Stimulated activated CD8-positive, alpha-beta memory T cell treated with anti-CD3 and anti-CD28 coated beads, Interleukin-15, amount 100 ng/mL, for 48 hours (primary cell): ENCODE measurements at regions not wholly inside any gene's neighbourhood (a gene's known extent, or its start where the extent isn't known, plus 50 kb on each side); places are given as distances from the start of the nearest gene placed in this dataset.

Source experiments
- DNase-seq, 2 donors: peaks; one replicate each; pipeline ENCODE4 v3.0.0-alpha.2; 2020; ENCODE audit warnings: low read depth in 2 of 2

DNA sequence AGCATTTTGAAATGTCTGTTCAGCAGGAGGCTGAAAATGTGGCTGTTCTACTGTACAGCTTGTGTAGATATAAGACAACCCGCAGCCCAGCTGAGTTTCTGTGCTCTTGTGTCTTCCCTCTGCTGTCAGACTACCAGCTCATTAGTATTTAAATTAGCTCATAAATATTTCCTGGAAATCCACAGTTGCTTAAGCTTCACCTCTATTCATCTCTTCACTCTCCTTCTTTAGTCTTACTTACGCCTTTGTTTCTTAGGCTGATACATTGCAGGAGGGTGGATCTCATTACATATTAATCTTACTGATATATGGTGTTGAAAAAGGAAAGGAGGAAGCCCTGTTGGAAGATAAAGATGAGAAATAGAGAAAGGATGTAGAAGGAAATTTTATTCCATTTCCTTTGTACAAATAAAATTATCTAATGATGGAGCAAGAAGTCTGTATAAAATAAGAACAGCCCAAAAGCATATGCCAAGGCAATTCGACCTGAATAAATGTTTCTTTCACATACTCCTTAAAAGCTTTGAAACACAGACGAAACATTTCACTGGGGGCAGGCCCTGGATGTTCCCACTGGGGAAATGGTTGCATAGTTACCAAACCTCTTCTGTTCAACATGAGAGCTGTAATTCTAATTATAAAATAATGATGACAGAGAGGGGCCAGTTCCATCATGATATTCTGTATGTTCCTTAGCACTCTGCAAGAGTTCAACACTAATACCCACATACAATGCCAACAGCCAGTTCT, 111.8 kb upstream of the APC start:
- no peak for DNase-seq

DNA sequence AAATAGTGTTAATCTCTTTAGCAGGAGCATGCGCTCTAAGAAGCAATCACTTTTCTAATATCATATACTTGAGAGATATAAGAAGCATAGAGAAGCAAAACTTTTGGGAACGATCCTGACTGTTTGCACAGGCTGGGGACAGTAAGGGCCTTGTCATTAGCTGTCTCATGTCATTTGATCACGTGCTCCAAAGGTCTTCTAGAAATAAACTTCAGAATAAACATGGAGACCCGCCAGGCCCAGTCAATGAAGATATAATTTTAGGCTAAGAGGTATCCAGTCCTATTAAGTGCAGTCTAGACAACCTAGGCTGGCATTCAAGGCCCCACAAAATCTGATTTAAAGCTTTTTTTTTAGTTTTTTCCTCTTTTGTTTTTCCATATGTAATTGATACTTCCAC, 111.0 kb upstream of the APC start:
- no peak for DNase-seq

DNA sequence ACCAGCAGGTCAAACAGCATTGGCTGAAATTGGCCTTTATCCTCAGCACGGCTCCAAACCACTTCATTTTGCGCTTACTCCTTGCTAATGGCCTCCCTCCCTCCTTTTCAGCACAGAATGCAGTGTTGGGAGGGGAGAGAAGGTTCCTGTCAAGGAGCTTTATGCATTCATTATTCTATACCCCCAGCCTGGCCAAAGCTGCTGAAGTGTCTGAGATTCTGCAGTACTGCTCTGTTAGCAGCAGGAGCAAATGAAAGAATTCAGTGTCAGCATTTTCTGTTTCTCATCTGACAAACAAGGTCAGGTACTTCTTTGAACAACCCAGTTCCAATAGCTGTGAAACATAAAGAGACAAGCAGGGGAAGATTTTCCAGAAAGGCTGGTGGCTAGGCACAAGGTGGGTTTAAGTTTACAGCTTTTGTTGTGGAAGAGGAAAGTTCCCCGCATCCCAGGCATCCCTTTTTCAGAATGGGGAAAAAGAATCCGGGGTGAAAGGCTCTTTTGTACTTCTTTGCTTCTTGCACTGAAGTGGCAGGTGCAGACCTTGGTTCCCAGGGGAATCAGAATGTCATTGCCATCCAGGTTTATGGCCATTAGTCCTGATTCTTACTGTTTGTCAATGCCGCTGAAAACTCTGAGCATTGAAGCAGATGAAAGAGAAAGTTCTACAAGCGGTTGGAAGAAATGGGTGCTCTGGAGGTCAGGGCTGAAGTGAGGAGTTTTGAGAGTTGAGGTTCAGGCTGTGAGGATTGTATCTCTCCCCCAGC, 109.3 kb upstream of the APC start:
- DNase-seq: no peak

DNA sequence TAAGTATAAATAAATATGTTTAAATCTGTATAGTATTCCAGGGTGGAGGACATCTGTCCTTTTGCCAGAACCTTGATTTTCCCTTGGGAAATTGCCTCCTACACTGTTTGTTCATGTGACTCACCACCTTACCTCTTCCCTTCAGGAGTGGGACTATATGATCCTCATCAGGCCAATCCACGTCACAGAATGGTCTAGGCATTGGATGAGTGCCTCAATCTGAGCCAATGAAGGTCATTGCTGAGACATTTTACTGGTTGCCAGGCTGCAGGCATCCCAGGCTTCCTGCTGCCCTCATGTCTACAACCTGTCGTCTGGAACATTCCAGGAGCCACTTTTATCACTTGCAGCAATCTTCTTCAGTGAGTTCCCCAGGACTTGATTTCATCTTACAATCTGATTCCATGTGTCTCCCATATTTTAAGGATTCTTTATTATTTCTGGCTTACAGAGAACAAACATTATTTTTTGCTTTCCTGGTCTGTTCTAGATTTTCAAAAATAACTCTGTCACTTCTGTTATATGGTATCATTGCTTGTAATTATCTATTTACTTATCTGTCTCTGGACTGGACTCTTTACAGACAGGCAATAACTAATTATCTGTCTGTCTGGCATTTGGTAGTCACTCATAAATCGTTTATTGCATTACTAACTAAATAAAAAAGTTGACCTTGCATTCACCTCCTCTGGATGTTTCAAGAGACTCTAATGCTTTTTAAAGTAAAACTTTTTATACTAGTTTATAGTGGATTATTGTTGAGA, 107.3 kb upstream of the APC start:
- DNase-seq: no peak

DNA sequence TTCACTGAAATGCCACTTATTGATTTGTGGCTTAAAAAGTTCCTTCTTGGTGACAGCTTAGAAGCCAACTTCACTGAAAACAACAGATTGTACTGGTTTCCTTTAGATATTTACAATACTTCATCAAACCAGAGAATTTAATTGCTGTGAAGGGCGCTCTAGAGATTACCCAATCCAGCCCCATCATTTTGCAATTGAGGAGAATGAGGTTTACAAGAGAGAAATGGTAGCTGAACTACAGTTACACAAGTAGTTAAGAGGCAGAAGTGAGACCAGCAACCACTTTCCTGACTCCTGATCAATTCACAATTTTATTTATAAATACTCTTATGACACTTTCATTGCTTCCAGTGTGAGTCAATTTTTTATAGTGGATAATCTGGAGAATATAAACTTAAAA, 103.5 kb upstream of the APC start:
- no peak for DNase-seq

DNA sequence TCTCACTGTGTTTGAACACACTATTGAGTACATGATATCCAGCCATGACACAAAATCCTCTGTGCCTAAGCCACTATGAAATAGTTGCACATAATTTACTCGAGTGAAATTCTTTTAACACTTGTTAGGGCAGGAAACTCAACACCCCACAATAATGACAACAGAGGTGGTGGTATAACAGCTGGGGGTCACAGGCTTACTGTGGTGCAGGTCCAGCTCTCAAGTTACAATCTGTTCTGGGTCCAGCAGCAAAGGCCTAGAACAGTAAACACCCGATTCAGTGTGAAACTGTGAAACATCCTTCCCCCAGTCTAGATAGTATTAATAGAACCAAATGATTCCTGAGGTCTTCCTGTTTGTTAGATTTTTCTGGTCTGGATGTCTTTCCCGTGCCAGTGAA, 102.9 kb upstream of the APC start:
- DNase-seq: no peak

DNA sequence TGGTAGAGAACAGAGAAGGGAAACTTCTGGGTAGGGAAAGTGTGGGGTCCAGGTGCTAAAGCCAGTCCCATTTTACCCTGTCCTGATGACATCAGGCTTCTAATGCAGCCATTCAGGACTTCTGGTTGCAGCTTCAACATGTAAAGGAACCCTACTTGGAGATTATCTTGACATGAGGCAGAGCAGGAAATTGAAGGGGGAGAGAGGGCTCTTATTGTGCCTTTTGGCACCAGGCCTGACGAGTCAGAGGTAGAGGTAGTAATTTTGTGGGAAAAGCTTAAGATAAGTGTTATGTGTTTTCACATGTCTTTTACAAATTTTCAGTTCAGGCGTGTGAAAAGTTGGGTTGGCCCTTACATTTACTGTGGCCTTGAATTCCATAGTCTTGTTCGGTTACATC, 102.4 kb upstream of the APC start:
- DNase-seq: no peak

DNA sequence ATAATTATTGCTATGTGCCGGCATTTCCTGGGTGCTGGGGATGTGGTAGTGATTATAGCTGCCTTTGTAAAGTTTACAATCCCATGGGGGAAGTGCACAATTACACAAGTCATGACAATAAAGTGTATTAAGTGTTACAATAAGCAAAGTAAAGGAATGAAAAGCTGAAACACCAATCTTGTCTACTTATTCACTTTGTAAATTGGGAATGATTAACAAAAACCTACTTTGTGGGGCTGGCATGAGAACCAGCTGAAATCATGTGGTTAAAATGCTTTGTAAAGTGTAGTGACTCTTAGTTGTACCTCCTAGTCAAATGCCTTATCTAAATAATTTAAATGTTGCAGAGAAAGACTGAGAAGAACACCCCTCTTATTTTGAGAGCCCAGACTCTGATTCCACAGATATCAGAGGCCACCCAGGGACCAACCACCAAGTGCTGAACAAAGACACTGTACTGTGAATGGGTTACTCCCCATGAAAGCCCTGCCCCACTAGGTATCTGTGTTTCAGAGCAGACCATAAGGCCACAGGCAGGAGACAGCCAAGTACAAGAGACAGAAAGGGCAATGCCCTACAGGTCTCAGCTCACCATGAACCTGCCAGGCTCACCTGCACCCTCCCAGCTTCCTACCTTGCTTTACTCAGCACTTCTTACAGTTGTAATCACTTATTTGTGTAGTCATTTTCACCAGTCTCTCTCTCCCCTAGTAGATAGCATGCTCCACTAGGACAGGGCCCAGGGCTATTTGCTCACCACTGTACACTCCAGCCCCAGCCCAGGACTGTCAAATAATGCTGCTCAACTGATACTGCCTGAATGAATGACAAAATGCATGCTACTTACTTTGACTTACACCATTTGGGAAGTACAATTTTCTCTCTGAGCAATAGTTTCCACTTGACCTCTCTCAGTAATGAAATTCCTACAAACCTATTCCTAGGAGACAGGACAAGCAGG, 101.6 kb upstream of the APC start:
- no peak for DNase-seq

DNA sequence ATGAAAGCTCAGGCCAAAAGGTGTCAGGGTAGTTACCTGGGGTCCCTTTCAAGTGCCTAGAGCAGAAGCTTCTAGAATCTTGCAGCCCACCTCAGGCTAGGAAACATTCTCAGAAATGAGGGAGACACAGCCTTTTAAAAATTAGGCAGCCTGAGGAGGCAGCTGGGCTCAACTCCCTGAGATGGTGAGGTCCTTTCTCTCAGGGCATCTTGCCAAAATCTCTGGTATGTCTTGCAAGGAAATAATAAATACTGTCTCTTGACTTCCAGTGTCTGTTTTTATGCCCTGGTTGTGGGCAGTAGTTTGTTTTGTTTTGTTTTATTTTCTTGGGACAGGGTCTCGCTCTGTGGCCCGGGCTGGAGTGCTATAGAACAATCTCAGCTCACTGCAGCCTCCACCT, 100.9 kb upstream of the APC start:
- no peak for DNase-seq

DNA sequence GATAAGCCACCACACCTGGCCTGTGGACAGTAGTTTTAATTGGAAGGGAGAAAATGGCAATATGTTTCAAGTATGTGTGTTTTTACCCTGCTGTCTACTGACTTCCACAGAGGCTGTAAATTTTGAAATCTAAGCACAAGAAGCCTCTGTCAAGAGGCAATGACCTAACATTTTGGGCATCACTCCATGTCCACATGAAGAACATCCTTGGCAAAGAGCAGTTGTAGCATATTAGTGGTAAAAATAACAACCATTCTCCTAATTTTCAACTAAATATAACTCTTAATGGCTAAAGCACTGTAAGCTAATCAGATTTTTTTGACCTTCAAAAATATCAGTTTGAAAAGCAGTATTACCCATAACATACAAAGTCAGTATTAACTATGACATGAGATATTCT, 100.3 kb upstream of the APC start:
- no peak for DNase-seq

DNA sequence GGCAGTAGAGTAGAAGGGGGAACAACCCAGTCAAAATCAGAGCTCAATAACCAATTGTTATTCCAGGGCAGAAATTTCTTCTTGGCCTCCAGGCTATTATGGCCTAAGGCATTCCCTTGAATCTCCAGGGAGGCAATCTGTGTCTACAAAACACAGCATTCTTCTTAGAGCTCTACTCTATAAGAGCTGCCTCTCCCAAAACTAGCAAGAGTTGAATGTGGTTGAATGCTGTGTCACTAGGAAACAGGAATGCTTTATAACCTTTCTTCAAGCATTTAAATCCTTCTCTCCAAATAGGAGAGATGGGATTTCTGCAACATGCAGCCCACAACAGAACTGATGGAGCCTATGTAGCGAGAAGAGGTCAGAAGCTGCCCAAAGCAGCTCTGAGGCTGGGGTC, 97.1 kb upstream of the APC start:
- no peak for DNase-seq

DNA sequence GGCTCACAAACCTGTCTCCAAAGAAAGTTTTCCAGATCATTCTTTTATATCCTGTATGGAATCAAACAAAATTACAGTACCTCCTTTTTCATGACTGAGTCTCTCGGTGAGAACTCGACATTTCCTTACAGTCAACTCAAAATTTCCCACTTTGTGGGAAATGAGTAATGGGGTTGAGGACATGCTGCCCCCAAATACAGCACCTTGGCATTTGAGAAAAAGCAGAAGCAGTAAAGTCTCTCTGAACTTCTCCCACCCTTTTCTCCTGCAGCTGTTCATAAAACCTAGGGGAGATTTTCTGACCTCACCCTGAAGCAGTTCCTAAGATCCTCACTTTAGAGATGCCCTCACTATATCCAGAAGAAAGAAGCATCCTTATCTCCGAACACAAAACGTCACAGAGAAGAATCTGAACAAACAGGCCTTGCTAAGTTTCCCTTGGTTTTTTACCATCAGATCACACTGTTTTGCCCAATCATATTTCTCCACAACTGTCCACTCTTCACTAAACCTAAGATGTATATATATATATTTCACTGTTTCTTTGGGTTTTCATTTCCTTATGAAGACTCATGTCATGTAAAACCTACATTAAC, 96.1 kb upstream of the APC start:
- DNase-seq: no peak

DNA sequence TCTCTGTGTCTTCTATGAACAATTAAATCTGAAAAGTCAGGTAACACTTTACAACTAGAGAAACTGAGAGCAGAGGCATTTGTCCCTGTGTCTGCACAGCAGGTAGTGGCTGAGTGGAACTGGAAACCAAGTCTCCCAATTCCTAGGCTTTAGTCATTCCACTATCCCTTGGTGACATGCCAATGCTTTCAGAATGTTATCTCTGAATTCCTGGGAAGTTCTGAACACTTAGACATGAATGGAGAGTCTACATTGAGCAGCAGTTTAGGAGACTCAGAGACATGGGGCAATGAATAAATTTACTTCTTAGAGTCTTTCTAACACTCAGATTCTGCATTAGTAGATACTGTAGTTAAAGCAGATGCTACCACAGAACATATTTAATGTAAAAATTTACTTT, 94.8 kb upstream of the APC start:
- DNase-seq: no peak

DNA sequence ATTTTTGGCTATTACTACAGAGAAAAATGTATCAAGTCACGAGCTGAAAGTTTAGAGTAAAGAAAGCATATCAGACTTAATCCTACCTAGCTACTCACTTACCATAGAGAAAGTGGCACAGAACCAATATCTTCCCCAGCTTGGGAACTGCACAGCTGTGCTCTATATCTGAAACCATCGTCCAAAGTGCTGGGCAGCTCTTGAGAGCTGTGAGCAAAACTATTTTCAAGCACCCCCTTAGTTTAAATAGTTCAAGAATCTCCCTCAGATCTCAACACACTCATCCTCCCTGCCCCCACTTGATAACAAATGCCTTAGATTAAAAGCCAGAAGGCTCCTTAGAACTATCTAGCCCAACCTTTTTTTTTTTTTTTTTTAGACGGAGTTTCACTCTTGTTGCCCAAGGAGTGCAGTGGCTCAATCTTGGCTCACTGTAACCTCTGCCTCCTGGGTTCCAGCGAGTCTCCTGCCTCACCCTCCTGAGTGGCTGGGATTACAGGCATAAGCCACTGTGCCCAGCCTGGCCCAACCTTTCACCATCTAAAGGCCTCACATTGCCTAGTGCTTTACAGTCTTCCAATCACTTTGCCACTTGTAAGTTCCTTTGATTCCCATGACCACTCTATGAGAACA, 94.2 kb upstream of the APC start:
- DNase-seq: no peak

DNA sequence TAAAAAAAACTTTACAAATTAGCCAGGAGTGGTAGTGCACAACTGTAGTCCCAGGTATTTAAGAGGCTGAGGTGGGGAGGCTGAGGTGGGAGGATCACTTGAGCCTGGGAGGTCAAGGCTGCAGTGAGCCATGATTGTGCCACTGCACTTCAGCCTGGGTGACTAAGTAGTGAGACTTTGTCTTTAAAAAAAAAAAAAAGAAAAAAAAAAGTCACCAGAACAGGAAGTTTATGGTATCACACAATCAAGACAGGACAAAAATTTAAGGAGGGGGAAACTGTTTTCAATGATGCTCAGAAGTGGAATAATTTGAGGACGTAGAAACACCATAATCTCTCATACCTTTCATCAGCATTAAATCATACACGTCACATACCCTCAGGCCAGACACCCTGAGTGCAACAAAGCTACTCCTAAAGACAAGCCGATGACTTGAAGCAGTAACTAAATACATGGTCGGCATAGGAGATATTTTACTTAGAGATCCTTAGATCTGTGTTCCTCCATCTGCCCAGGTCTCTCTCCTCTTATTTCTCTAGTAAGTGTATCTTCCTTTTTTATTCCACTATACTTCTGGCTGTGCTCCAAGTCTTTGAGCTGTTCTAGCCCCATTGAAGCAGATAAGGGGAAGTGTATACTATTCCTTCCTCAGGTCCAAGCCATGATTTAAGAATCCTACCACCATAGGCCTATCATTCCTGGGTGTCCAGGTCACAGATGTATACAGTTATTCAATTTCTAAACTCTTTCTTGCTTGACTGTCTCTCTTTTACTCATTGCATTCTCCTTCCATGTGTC, 91.3 kb upstream of the APC start:
- no peak for DNase-seq

DNA sequence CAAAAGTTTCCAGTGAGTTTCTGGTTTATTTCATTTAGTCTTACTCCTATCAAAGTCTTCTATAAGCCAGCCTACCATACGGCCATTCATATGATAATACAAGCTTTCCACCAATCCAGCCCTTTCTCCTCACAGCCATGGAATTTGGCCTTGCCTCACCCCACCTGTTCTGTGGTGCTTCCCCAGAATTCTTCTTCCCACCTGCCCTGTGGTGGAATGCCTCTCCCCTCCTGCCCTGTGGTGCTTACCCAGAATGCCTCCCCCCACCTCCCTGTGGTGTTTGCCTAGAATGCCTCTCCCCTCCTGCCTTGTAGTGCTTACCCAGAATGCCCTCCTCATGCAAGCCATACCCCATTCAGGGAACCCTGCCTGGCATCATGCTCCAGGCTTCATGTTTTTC, 90.3 kb upstream of the APC start:
- no peak for DNase-seq

DNA sequence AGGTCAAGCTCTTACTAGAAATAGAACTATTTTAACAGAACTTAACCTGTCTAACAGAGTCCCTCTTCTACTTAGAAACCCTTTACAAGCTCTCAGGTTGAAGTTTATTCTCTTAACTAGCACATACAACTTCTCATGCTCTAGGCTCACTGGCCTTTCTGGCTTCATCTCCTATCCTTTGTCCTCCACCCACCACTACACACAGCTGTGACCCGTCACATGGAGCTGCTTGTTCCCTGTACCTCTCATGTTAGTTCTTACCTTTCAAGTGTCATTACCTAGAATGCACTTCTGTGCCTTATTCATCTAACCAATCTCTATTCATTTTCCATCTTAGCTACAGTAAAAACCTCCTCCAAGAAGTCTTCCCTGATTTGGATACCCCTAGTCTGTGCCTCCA, 89.4 kb upstream of the APC start:
- DNase-seq: no peak

DNA sequence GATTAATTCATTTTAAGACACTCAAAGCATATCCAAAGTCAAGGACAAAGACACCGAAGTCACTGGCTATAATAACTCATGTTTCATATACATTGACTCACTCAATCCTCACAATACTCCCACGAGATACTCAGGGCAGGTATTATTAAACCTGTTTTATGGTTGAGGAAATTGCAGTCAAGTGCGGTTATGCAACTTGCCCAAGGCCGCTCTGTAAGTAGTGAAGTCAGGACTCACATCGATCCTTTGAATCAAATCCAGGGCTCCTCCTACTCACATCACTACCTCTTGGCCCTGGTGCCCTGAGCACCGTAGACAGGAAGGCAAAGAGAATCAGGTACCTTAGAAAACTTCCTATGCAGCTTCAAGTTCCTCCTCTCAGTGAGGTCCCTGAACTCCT, 87.8 kb upstream of the APC start:
- no peak for DNase-seq

DNA sequence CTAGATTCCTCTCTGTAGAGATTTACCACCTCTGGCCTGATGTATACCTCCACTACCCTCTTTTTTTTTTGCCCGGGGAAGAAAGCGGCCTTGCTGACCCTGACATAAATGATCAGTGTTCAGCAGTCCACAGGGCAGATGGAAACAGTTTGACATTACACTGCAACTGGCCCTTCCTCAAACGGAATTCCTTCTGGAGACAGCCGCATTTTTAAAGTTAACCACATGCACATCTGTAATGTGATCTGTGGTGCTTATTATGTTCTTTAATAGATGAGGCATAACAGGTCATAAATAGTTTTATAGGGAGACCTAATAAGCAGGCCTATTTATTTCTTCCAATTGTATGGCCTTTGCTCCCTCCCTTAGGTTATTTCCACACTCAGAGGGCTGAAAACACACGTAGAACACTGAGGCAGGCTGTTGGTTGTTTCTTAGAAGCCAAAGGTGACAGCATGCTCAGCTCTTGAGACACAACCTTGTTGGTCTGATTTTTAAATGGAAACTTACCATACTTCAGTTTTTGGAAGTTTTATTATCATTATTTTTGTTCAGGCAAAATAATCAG, 84.0 kb upstream of the APC start:
- DNase-seq: no peak

DNA sequence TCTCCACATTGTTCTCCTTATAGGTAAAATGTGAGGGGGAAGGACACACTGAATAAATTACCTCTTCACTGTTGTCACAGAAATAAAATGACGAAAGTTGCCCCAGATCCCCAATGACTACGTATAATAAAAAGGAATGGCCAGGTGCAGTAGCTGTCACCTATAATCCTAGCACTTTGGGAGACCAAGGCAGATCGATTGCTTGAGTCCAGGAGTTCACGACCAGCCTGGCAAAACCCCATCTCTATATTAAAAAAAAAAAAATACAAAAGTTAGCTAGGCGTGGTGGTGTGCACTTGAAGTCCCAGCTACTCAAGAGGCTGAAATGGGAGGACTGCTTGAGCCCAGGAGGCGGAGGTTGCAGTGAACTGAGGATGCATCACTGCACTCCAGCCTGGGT, 82.2 kb upstream of the APC start:
- DNase-seq: no peak
